Brain microvascular endothelial cell (primary cell): ENCODE measurements at regions not wholly inside any gene's neighbourhood (a gene's known extent, or its start where the extent isn't known, plus 50 kb on each side); places are given as distances from the start of the nearest gene placed in this dataset.

Source experiments
- DNase-seq: peaks from one replicate; pipeline ENCODE4 v3.0.0-alpha.2; 2020
- H3K27ac ChIP-seq: fragments of 250-450 bp; sonication (Bioruptor Pico); 2 replicates; pipeline ENCODE4 v1.5.1; 2020; ENCODE audit warnings: mild to moderate bottlenecking, moderate library complexity
- H3K27me3 ChIP-seq: fragments of 250-450 bp; sonication (Bioruptor Pico); replicated peaks from 2 replicates; pipeline ENCODE4 v1.5.1; 2020; ENCODE audit warnings: mild to moderate bottlenecking
- H3K36me3 ChIP-seq: fragments of 250-450 bp; sonication (Bioruptor Pico); replicated peaks from 2 replicates; pipeline ENCODE4 v1.5.1; 2020; ENCODE audit warnings: mild to moderate bottlenecking
- H3K4me3 ChIP-seq: 2 replicates; pipeline ENCODE4 v1.5.1; 2011; ENCODE audit warnings: low read depth, mild to moderate bottlenecking, control low read depth, low read length, moderate library complexity
- CTCF ChIP-seq: IDR thresholded peaks from 2 replicates; pipeline ENCODE4 v1.5.1; 2011; ENCODE audit warnings: low read depth, mild to moderate bottlenecking, moderate library complexity, low read length, control low read depth, inconsistent platforms; ENCODE audit errors: missing control alignments
- in situ Hi-C: cut with HindIII; loops from 2 replicates; pipeline ENCODE4 v1.10.0; 2017; ENCODE audit warnings: low sequenced_read_pairs, low pct_ligation_motif_present

DNA sequence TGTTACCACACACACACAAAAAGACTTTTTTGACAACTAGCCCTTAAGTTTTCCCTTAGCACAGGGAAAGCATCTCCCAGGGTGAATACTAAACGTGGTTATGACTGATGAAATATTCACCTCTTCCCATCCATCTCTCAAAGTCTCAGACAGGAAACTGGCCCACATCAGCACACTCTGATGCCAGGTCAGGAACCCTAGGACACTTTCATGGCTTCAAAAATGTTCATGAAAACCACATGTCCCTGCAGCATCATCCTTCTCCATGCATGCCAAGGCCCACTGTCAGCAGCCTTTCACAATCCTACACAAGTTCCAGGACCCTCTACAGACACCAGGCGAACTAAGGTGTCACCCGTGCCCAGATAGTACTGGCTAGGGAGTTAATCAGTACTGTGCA is 68.7 kb downstream of the DNTTIP2 start:
- in situ Hi-C loops, result no loop called here
- Histone ChIP-seq H3K27me3 (no peaks in the 10 kb centered on the region), H3K4me3 (no peak overlapping the region), H3K36me3 (no peaks in the 10 kb centered on the region), H3K27ac (no peak overlapping the region)
- DNase-seq, result no peak
- TF ChIP-seq CTCF, result no peak

- H3K36me3 ChIP-seq, result no peaks in the 10 kb centered on the region
- in situ Hi-C loops, result no loop called here
- no peak for TF ChIP-seq CTCF
- H3K27me3 ChIP-seq, result no peaks in the 10 kb centered on the region
- no peak overlapping the region for H3K27ac ChIP-seq
- no peak for DNase-seq
- no peak overlapping the region for H3K4me3 ChIP-seq
Measured at GRCh38 chr1:93808871-93809270, 70.1 kb downstream of the DNTTIP2 start.

DNA sequence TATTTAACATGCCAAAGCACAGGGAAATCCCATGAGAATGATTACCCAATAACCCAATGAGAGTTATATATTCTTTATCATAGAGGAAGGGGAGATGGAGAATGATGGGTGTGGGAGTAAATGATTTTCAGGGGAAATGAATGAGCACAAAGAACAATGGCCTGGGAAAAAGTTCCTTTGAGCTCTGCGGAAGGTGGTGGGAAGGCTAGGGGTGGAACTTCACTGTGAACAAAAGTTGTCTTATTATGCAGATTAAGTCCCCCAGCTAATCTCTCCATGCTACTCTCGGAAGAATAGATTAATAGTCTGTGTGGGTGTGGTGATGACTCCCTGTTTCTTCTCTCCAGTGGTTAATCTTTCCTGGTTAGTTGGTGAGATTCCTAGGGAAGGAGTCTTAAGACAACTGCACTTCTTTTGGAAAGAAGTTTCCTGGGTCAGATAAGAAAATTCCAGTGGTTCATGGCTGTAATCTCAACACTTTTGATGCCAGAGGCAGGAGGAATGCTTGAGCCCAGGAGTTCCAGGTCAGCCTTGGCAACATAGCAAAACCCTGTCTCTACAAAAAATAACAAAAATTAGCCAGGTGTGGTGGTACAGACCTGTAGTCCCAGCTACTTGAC is 71.6 kb downstream of the DNTTIP2 start:
- Histone ChIP-seq H3K4me3 (no peak overlapping the region), H3K27me3 (no peaks in the 10 kb centered on the region), H3K36me3 (no peaks in the 10 kb centered on the region), H3K27ac (no peak overlapping the region)
- in situ Hi-C loops, result no loop called here
- DNase-seq, result no peak
- no peak for TF ChIP-seq CTCF

DNA sequence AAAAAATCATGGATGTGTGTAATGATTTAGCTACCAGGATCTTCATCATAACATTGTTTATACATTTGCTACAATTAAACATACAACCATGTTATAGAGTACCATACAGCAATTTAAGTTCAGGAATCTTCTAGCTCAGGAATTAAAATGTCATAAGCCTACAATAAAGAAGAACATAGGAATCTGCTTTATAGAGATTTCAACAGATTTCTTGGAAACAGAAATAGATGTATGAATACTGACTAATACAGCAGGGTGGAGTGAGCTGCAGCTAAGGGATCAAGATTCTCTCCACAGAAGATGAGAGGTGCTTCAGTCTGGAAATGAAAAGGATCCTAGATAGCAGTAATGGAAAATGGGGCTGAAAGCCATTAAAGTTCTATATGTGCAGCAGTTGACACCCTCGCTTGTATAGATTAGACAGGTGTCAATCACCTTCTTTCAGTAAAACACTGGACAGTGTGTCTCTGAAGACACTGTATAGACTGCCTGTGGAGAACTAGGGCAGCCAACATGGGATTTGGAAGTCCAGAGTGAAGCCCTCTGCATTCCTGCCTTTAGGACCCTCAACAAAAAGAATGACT is 73.9 kb downstream of the DNTTIP2 start:
- in situ Hi-C loops, result no loop called here
- Histone ChIP-seq H3K36me3 (no peaks in the 10 kb centered on the region), H3K4me3 (no peak overlapping the region), H3K27ac (peak overlapping the region; percentile 41), H3K27me3 (no peaks in the 10 kb centered on the region)
- TF ChIP-seq CTCF, result no peak
- DNase-seq, result no peak

DNA sequence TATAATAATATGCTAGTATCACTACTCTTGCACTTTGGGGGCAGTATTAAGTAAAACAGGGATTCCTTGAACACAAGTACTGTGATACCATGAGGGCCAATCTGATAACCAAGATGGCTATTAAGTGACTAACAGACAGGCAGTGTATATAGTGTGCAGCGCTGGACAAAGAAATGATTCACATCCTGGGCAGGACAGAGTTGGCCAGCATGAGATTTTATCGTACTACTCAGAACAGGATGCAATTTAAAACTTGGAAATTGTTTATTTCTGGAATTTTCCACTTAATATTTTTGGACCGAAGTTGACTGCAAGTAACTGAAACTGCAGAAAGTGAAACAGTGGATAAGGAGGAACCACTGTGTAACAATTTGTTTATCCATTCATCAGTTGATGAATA is 74.6 kb downstream of the DNTTIP2 start:
- H3K36me3 ChIP-seq, result no peaks in the 10 kb centered on the region
- H3K4me3 ChIP-seq, result no peak overlapping the region
- no peak for TF ChIP-seq CTCF
- peak; percentile 89 for DNase-seq
- no peaks in the 10 kb centered on the region for H3K27me3 ChIP-seq
- in situ Hi-C loops, result no loop called here
- peak overlapping the region; percentile 41 for H3K27ac ChIP-seq

- Histone ChIP-seq H3K27me3 (no peaks in the 10 kb centered on the region), H3K4me3 (no peak overlapping the region), H3K36me3 (no peaks in the 10 kb centered on the region), H3K27ac (no peak overlapping the region)
- in situ Hi-C loops, result no loop called here
- TF ChIP-seq CTCF, result no peak
- no peak for DNase-seq
Measured at GRCh38 chr1:93801471-93801870, 77.5 kb downstream of the DNTTIP2 start.
